CD14-positive monocyte (primary cell): ENCODE measurements at regions not wholly inside any gene's neighbourhood (a gene's known extent, or its start where the extent isn't known, plus 50 kb on each side); places are given as distances from the start of the nearest gene placed in this dataset.

Source experiments
- DNase-seq, 3 donors: peaks; one replicate each; pipeline ENCODE4 v3.0.0-alpha.2; 2011 to 2022
- H2AFZ ChIP-seq: 2 replicates; pipeline ENCODE4 v1.6.0; 2012; ENCODE audit warnings: mild to moderate bottlenecking, low read depth, low read length, inconsistent platforms; ENCODE audit not compliant: insufficient read depth, poor library complexity, severe bottlenecking
- H3K27ac ChIP-seq, 2 donors: 1 replicate in 1 of 2; 2 replicates in 1 of 2; pipeline ENCODE4 v1.5.1; 2012 to 2013; ENCODE audit warnings: low read length in 2 of 2, control low read depth in 1 of 2, inconsistent platforms in 1 of 2, low read depth in 1 of 2, mild to moderate bottlenecking in 1 of 2
- H3K27me3 ChIP-seq, 2 donors: one replicate each; pipeline versions ENCODE4 v1.6.0 to v1.6.1; 2011 to 2013; ENCODE audit warnings: low read length in 2 of 2; ENCODE audit not compliant: control insufficient read depth in 2 of 2, insufficient read depth in 2 of 2
- H3K36me3 ChIP-seq, 2 donors: replicated peaks in 1 of 2; 1 replicate in 1 of 2; 2 replicates in 1 of 2; pipeline versions ENCODE4 v1.5.1 to v1.6.1; 2012 to 2013; ENCODE audit warnings: low read length in 2 of 2, control low read depth in 1 of 2, inconsistent platforms in 1 of 2, mild to moderate bottlenecking in 1 of 2; ENCODE audit not compliant: insufficient read depth in 2 of 2, control insufficient read depth in 1 of 2
- H3K4me1 ChIP-seq, 2 donors: 1 replicate in 1 of 2; 2 replicates in 1 of 2; pipeline versions ENCODE4 v1.5.1 to v1.6.1; 2012 to 2013; ENCODE audit warnings: low read length in 2 of 2, control low read depth in 1 of 2, inconsistent platforms in 1 of 2, mild to moderate bottlenecking in 1 of 2, moderate library complexity in 1 of 2; ENCODE audit not compliant: insufficient read depth in 2 of 2, control insufficient read depth in 1 of 2
- H3K4me2 ChIP-seq: replicated peaks from 2 replicates; pipeline ENCODE3; 2012; ENCODE audit warnings: low read length, moderate library complexity, mild to moderate bottlenecking; ENCODE audit not compliant: poor library complexity, severe bottlenecking; ENCODE audit errors: extremely low read depth
- H3K4me3 ChIP-seq, 3 experiments: fragments of 200-600 bp in 1 of 3; sonication (generic) in 1 of 3; replicated peaks in 1 of 3; 1 replicate in 2 of 3; 2 replicates in 1 of 3; pipeline ENCODE4 v1.5.1; 2011 to 2013; ENCODE audit warnings: low read length in 3 of 3, mild to moderate bottlenecking in 3 of 3, control low read depth in 2 of 3, low read depth in 2 of 3, inconsistent platforms in 1 of 3, moderate library complexity in 1 of 3
- H3K79me2 ChIP-seq: 2 replicates; pipeline ENCODE4 v1.6.0; 2012; ENCODE audit warnings: mild to moderate bottlenecking, control low read depth, inconsistent platforms, low read length, moderate library complexity; ENCODE audit not compliant: insufficient read depth
- H3K9ac ChIP-seq: 2 replicates; pipeline ENCODE4 v1.6.0; 2017; ENCODE audit warnings: low read length, mild to moderate bottlenecking; ENCODE audit not compliant: insufficient read depth, poor library complexity, severe bottlenecking
- H3K9me3 ChIP-seq, 2 donors: replicated peaks in 1 of 2; 1 replicate in 1 of 2; 2 replicates in 1 of 2; pipeline versions ENCODE4 v1.5.1 to v1.6.1; 2012 to 2013; ENCODE audit warnings: low read length in 2 of 2, control low read depth in 1 of 2; ENCODE audit not compliant: control insufficient read depth in 1 of 2, insufficient read depth in 1 of 2
- H4K20me1 ChIP-seq: 2 replicates; pipeline ENCODE4 v1.6.0; 2012; ENCODE audit warnings: mild to moderate bottlenecking, low read length, control low read depth, moderate library complexity; ENCODE audit not compliant: insufficient read depth
- H3K27ac Mint-ChIP-seq, 7 donors: one replicate each; pipeline ENCODE4 v1.8.0; 2020; ENCODE audit warnings: mild to moderate bottlenecking in 7 of 7, mixed read lengths in 7 of 7, moderate library complexity in 6 of 7, inconsistent platforms in 2 of 7
- H3K27me3 Mint-ChIP-seq, 3 donors: one replicate each; pipeline ENCODE4 v1.8.0; 2021 to 2022; ENCODE audit warnings: low read depth in 3 of 3, mild to moderate bottlenecking in 3 of 3, mixed read lengths in 3 of 3, moderate library complexity in 3 of 3, inconsistent platforms in 1 of 3
- H3K36me3 Mint-ChIP-seq, 2 donors: one replicate each; pipeline ENCODE4 v1.8.0; 2020; ENCODE audit warnings: mixed read lengths in 2 of 2, inconsistent platforms in 1 of 2, mild to moderate bottlenecking in 1 of 2
- H3K4me1 Mint-ChIP-seq: one replicate; pipeline ENCODE4 v1.8.0; 2020; ENCODE audit warnings: mild to moderate bottlenecking, mixed read lengths
- H3K4me3 Mint-ChIP-seq, 2 donors: one replicate each; pipeline ENCODE4 v1.8.0; 2020; ENCODE audit warnings: mild to moderate bottlenecking in 2 of 2, mixed read lengths in 2 of 2, moderate library complexity in 1 of 2
- H3K9me3 Mint-ChIP-seq, 7 donors: one replicate each; pipeline ENCODE4 v1.8.0; 2020 to 2022; ENCODE audit warnings: mixed read lengths in 7 of 7, mild to moderate bottlenecking in 6 of 7, moderate library complexity in 6 of 7, inconsistent platforms in 2 of 7
- WGBS: methylation state at CpG from one replicate; pipeline ENCODE4 v1.1.5; 2013; ENCODE audit warnings: missing lambda C conversion rate; ENCODE audit not compliant: insufficient coverage; 5-methylcytosine and 5-hydroxymethylcytosine counted together
- intact Hi-C, 2 donors: fragments of 100-400 bp; cut with micrococcal nuclease; formaldehyde crosslinking; loops; one replicate each; pipeline versions ENCODE4 v1.15.0 to v1.15.1; 2023
- TF ChIP-seq, protein P1 (sequence below): fragments of 200-600 bp; IDR thresholded peaks from one replicate; pipeline ENCODE4 v1.8.0; 2022; ENCODE audit warnings: antibody characterized with exemption, mild to moderate bottlenecking

DNA sequence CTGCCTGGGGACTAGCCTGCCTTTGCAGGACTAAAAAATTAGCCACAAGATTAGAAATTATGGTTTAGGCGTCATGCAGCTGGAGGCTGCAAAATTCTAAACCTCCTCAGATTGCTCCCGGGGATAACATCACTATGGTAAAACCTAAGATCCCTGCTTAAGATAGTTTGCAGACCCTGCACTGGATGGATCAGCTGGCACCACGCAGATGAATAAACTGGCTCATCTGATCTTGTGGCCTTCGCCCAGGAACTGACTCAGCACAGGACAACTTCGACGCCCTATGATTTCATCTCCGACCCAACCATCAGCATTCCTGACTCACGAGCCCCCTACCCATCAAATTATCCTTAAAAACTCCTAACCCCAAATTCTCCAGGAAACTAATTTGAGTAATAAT, 482.4 kb downstream of the SPRY1 start:
- H3K27ac Mint-ChIP-seq: no peak overlapping the region
- WGBS: 98% methylated on average over 4 of the region's 8 CpGs
- H3K27ac ChIP-seq: no peak overlapping the region
- H3K27me3 Mint-ChIP-seq: no peaks in the 10 kb centered on the region
- intact Hi-C loops: no loop called here
- no peaks in the 10 kb centered on the region for H3K4me1 ChIP-seq
- TF ChIP-seq, protein P1, sequence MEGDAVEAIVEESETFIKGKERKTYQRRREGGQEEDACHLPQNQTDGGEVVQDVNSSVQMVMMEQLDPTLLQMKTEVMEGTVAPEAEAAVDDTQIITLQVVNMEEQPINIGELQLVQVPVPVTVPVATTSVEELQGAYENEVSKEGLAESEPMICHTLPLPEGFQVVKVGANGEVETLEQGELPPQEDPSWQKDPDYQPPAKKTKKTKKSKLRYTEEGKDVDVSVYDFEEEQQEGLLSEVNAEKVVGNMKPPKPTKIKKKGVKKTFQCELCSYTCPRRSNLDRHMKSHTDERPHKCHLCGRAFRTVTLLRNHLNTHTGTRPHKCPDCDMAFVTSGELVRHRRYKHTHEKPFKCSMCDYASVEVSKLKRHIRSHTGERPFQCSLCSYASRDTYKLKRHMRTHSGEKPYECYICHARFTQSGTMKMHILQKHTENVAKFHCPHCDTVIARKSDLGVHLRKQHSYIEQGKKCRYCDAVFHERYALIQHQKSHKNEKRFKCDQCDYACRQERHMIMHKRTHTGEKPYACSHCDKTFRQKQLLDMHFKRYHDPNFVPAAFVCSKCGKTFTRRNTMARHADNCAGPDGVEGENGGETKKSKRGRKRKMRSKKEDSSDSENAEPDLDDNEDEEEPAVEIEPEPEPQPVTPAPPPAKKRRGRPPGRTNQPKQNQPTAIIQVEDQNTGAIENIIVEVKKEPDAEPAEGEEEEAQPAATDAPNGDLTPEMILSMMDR: no peak
- H3K9me3 Mint-ChIP-seq: peaks cover 2 to 13% (median 2%) of the 10 kb centered on the region in 7 donors
- H3K4me1 Mint-ChIP-seq: no peaks in the 10 kb centered on the region
- H3K4me3 Mint-ChIP-seq: no peak overlapping the region
- no peak overlapping the region for H3K4me2 ChIP-seq
- no peaks in the 10 kb centered on the region for H3K79me2 ChIP-seq
- H3K27me3 ChIP-seq: no peaks in the 10 kb centered on the region
- H3K36me3 Mint-ChIP-seq: no peaks in the 10 kb centered on the region
- DNase-seq: no peak
- no peak overlapping the region for H3K9ac ChIP-seq
- peaks cover 0 to 5% of the 10 kb centered on the region in 2 donors for H3K9me3 ChIP-seq
- no peak overlapping the region for H3K4me3 ChIP-seq
- no peaks in the 10 kb centered on the region for H4K20me1 ChIP-seq
- no peak overlapping the region for H2AFZ ChIP-seq
- no peaks in the 10 kb centered on the region for H3K36me3 ChIP-seq

- Histone ChIP-seq H3K27ac (no peak overlapping the region), H3K4me2 (no peak overlapping the region), H3K9ac (no peak overlapping the region), H3K4me3 (no peak overlapping the region), H3K27me3 (no peaks in the 10 kb centered on the region), H3K79me2 (no peaks in the 10 kb centered on the region), H3K4me1 (no peaks in the 10 kb centered on the region), H3K36me3 (no peaks in the 10 kb centered on the region), H4K20me1 (no peaks in the 10 kb centered on the region), H3K9me3 (peaks cover 0 to 9% of the 10 kb centered on the region in 2 donors), H2AFZ (no peak overlapping the region)
- Mint-ChIP-seq H3K36me3 (no peaks in the 10 kb centered on the region), H3K4me1 (no peaks in the 10 kb centered on the region), H3K27me3 (no peaks in the 10 kb centered on the region), H3K9me3 (peaks cover 2 to 17% (median 9%) of the 10 kb centered on the region in 7 donors), H3K27ac (no peak overlapping the region), H3K4me3 (no peak overlapping the region)
- intact Hi-C loops: no loop called here
- TF ChIP-seq, protein P1: no peak
- no peak for DNase-seq
- WGBS: 58% methylated on average over 1 of the region's 3 CpGs
Measured at GRCh38 chr4:123880631-123881030, 484.0 kb downstream of the SPRY1 start.
